Medulla oblongata (tissue), 1 donor: ENCODE measurements at regions not wholly inside any gene's neighbourhood (a gene's known extent, or its start where the extent isn't known, plus 50 kb on each side); places are given as distances from the start of the nearest gene placed in this dataset.
"Not testable (repeated sequence)": the region's sequence is repeated elsewhere in the genome, so short reads cannot be mapped to it uniquely, and the experiment has no call there.

ENCODE experiments used
- DNase-seq: peaks from one replicate; pipeline ENCODE4 v3.0.0-alpha.2; 2015; ENCODE audit errors: extremely low spot score

- not testable (repeated sequence) for DNase-seq
Observed at GRCh38 chr16:15307184-15307583, 70.9 kb downstream of the NPIPA5 start.

DNA sequence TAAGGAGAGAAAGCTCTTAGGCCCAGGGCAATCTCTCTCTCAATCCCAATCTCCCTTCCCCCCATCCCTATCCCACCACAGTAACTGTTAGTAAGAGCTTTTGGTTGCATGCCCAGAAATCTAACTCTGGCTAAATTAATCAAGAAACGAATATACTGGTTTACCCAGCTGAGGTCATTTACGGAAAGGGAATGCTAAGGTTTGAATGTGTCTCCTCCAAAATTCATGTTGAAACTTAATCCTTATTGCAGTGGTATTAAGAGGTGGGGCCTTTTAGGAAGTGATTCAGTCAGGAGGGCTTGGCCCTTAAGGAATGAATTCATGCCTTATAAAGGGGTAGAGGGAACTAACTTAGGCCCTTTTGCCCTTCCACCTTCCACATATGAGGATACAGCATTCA, 72.2 kb downstream of the NPIPA5 start:
- not testable (repeated sequence) for DNase-seq

GRCh38 chr16:15303667-15304324, 74.3 kb downstream of the NPIPA5 start:
- not testable (repeated sequence) for DNase-seq

- DNase-seq, result not testable (repeated sequence)
Observed at GRCh38 chr16:15297104-15297503, 81.0 kb downstream of the NPIPA5 start.

GRCh38 chr16:15274796-15275195, 103.3 kb downstream of the NPIPA5 start:
- peak; percentile 2 for DNase-seq

GRCh38 chr16:15273964-15274363, 104.1 kb downstream of the NPIPA5 start:
- not testable (repeated sequence) for DNase-seq

DNA sequence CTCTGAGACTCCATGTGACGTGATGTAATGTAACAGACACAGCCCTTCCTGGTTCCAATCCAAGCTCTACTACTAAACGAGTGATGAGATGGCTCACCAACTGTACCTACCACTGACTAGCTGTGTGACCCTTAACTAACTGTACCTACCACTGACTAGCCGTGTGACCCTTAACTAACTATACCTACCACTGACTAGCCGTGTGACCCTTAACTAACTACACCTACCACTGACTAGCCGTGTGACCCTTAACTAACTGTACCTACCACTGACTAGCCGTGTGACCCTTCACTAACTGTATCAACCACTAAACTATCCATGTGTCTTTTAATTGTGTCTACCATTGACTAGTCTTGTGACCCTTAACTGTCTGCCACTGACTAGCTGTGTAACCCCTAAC, 111.2 kb downstream of the NPIPA5 start:
- not testable (repeated sequence) for DNase-seq

GRCh38 chr16:15262212-15262611, 115.9 kb downstream of the NPIPA5 start:
- not testable (repeated sequence) for DNase-seq

DNA sequence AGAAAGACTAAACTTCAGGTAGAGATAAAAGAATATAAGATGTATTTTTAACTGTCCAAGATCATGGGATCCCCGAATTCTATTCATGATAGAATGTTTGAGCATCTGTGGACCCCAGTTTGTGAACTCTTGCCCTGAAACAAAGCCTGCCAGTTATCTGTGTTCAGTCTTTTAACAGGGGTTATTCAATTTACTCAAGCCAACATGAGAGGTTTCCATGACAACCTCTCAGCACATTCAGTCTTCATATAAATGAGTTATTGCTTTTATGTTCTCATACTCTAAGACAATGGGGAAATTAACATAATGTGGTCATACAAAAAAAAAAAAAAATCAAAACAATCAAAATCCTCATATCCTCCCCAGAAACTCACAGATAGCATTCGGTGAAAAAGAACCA, 130.1 kb downstream of the NPIPA5 start:
- DNase-seq, result not testable (repeated sequence)

GRCh38 chr16:15236674-15237323, 141.3 kb downstream of the NPIPA5 start:
- not testable (repeated sequence) for DNase-seq

- not testable (repeated sequence) for DNase-seq
Observed at GRCh38 chr16:15235140-15235539, 141.1 kb upstream of the RRN3 start.

DNA sequence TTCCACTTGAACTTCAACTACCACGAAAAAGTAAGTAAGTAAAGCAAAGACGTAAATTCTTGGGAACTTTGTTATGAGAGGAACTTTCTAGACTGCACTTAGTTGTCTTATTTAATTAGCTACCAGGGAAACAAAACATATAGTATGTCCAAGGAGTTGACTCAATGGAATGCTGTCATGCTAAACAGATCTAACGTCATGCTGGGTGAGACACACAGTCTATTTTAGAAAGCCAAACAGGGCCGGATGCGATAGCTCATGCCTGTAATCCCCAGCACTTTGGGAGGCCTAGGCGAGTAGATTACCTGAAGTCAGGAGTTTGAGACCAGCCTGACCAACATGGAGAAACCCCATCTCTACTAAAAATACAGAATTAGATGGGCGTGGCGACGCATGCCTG, 140.6 kb upstream of the RRN3 start:
- not testable (repeated sequence) for DNase-seq

GRCh38 chr16:15230432-15230831, 136.4 kb upstream of the RRN3 start:
- DNase-seq, result not testable (repeated sequence)

GRCh38 chr16:15229661-15230060, 135.6 kb upstream of the RRN3 start:
- DNase-seq, result not testable (repeated sequence)

- DNase-seq, result not testable (repeated sequence)
Observed at GRCh38 chr16:15224651-15225050, 130.6 kb upstream of the RRN3 start.

- not testable (repeated sequence) for DNase-seq
Observed at GRCh38 chr16:15223398-15223797, 129.3 kb upstream of the RRN3 start.

DNA sequence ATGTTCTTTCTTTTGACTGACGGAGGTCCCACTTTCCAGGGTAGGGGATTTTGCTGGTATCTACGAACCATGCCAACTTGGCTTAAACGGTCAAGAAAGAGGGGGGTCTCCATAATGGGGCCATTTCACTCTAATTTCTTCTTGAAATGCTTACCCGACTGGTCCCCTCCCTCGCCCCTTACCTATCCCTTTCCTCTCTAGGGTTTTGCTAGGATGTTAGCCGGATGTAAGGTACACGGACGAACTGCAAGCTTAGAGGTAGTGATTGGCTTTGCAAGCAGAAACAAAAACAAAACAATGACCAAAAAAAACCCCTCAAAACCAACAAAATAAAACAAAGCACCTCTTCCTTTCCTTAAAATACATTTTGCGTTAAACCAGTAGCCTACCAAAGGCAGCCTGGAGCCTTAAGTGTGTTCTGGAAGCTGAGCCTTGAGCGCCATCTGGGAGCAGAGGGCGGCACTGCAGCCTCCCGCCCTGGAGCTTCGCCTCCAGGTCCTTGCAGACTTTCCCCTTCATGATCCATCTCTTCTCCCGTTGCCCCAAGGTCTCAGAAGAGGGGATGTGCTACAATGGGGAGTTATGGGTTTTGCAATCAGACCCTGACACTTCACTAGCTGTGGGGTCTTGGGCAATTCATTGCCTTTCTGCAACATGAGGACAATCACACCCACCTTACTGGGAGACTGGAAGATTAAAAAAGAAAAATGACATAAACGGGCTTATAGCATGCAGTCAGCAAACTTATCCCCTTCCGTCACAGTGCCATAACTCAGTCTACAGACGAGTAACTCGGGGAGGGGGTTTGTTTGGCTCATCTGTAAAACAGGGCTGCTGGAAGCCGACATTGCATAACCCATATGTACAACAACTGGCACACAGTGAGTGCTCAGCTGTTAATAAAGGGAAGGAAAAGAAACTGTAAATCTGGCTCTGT, 125.9 kb upstream of the RRN3 start:
- peak; percentile 16 for DNase-seq

- not testable (repeated sequence) for DNase-seq
Observed at GRCh38 chr16:15218856-15219500, 124.9 kb upstream of the RRN3 start.

DNA sequence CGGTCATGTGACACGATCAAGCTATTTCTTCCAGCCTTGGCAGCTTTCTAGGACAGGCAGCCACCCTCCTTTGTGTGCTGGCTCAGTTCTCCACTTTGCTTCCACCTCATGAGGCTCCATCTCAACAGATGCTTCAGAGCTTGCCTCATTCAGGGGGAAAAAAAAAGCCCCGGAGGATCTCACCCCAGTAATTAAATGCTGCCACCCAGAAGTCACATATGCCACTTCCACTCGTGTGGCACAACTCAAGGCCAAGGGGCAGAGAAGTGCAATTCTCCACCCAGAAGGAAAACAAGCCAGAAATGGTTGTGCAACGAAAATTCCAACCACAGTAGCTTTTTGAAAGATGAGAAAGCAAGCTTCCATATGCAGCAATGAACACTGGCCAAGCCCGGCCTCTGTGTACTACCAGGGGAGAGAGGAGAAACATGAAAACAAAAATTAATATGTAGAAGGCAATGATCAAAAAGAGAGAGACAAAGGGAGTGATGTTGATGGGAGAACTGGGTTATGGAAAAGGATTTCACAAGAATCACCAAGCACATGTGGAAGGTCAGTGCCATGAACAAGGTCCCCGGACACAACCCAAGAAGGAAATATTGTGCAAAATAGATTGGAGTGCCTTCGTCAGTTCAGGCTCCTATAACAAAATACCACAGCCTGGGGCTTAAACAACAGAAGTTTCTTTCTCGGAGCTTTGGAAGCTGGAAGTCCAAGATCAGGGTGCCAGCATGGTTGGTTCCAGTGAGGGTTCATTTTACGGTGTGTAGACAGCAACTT, 113.3 kb upstream of the RRN3 start:
- DNase-seq, result not testable (repeated sequence)

- not testable (repeated sequence) for DNase-seq
Observed at GRCh38 chr16:15206439-15206838, 112.4 kb upstream of the RRN3 start.

- DNase-seq, result not testable (repeated sequence)
Observed at GRCh38 chr16:15205939-15206338, 111.9 kb upstream of the RRN3 start.
